ENCODE measurements at regions not wholly inside any gene's neighbourhood (a gene's known extent, or its start where the extent isn't known, plus 50 kb on each side); places are given as distances from the start of the nearest gene placed in this dataset.

- Histone ChIP-seq H3K27ac (ENCODE audit: low read depth, low read length) (no peak overlapping the region), H3K4me1 (ENCODE audit: control insufficient read depth, low read length) (peaks cover 25% of the 10 kb centered on the region), H3K27me3 (ENCODE audit: control insufficient read depth, low read length) (no peaks in the 10 kb centered on the region), H3K4me3 (ENCODE audit: low read length) (no peak overlapping the region), H3K9me2 (replicated peaks; ENCODE audit: control insufficient read depth, low read length) (no peaks in the 10 kb centered on the region), H3K79me2 (ENCODE audit: control insufficient read depth, low read length) (no peaks in the 10 kb centered on the region), H3K4me2 (ENCODE audit: low read length) (no peak overlapping the region), H3F3A (ENCODE audit: control insufficient read depth, insufficient read depth) (0 out of 2 replicates have a peak, but pooled peaks cover 2% of the 10 kb centered on the region), H4K20me1 (ENCODE audit: control insufficient read depth, insufficient read depth, low read depth, low read length) (no peaks in the 10 kb centered on the region), H3K36me3 (ENCODE audit: control insufficient read depth, low read length) (no peaks in the 10 kb centered on the region), H3K9me3 (ENCODE audit: control insufficient read depth, insufficient read depth, low read length) (no peaks in the 10 kb centered on the region)
- TF ChIP-seq EZH2phosphoT487 (IDR thresholded peaks at IDR 0.05; ENCODE audit: borderline replicate concordance, low read length) = no peak
- TF ChIP-seq CTCF (IDR thresholded peaks at IDR 0.05; ENCODE audit: low read depth, low read length, poor library complexity, severe bottlenecking) = no peak
Observed at GRCh38 chr5:17429353-17429752, 68.7 kb upstream of the TAF11L2 start.

GRCh38 chr5:17430241-17430640 is 67.8 kb upstream of the TAF11L2 start:
- no peak overlapping the region for H3K4me2 ChIP-seq (ENCODE audit: low read length)
- H3K9me2 ChIP-seq (replicated peaks; ENCODE audit: control insufficient read depth, low read length) = no peaks in the 10 kb centered on the region
- no peaks in the 10 kb centered on the region for H3K79me2 ChIP-seq (ENCODE audit: control insufficient read depth, low read length)
- H3K27me3 ChIP-seq (ENCODE audit: control insufficient read depth, low read length) = no peaks in the 10 kb centered on the region
- no peak overlapping the region for H3K27ac ChIP-seq (ENCODE audit: low read depth, low read length)
- no peak overlapping the region for H3K4me3 ChIP-seq (ENCODE audit: low read length)
- H3K4me1 ChIP-seq (ENCODE audit: control insufficient read depth, low read length) = peaks cover 25% of the 10 kb centered on the region
- H3K9me3 ChIP-seq (ENCODE audit: control insufficient read depth, insufficient read depth, low read length) = no peaks in the 10 kb centered on the region
- H3K36me3 ChIP-seq (ENCODE audit: control insufficient read depth, low read length) = no peaks in the 10 kb centered on the region
- no peaks in the 10 kb centered on the region for H4K20me1 ChIP-seq (ENCODE audit: control insufficient read depth, insufficient read depth, low read depth, low read length)
- no peak for TF ChIP-seq EZH2phosphoT487 (IDR thresholded peaks at IDR 0.05; ENCODE audit: borderline replicate concordance, low read length)
- TF ChIP-seq CTCF (IDR thresholded peaks at IDR 0.05; ENCODE audit: low read depth, low read length, poor library complexity, severe bottlenecking) = no peak
- 0 out of 2 replicates have a peak, but pooled peaks cover 2% of the 10 kb centered on the region for H3F3A ChIP-seq (ENCODE audit: control insufficient read depth, insufficient read depth)

GRCh38 chr5:17431272-17432050 is 66.6 kb upstream of the TAF11L2 start:
- TF ChIP-seq EZH2phosphoT487 (IDR thresholded peaks at IDR 0.05; ENCODE audit: borderline replicate concordance, low read length) (no peak), CTCF (IDR thresholded peaks at IDR 0.05; ENCODE audit: low read depth, low read length, poor library complexity, severe bottlenecking) (no peak)
- no peaks in the 10 kb centered on the region for H3K9me3 ChIP-seq (ENCODE audit: control insufficient read depth, insufficient read depth, low read length)

More at GRCh38 chr5:17431272-17432050, 66.6 kb upstream of the TAF11L2 start:
- H3K4me2 ChIP-seq (ENCODE audit: low read length) = peak overlapping the region; percentile 28
- H3K79me2 ChIP-seq (ENCODE audit: control insufficient read depth, low read length) = no peaks in the 10 kb centered on the region
- no peaks in the 10 kb centered on the region for H3K36me3 ChIP-seq (ENCODE audit: control insufficient read depth, low read length)
- no peaks in the 10 kb centered on the region for H3K9me2 ChIP-seq (replicated peaks; ENCODE audit: control insufficient read depth, low read length)
- H3K4me1 ChIP-seq (ENCODE audit: control insufficient read depth, low read length) = peaks cover 33% of the 10 kb centered on the region
- H3K4me3 ChIP-seq (ENCODE audit: low read length) = no peak overlapping the region
- no peak overlapping the region for H3K27ac ChIP-seq (ENCODE audit: low read depth, low read length)
- no peaks in the 10 kb centered on the region for H3K27me3 ChIP-seq (ENCODE audit: control insufficient read depth, low read length)
- no peaks in the 10 kb centered on the region for H4K20me1 ChIP-seq (ENCODE audit: control insufficient read depth, insufficient read depth, low read depth, low read length)
- 0 out of 2 replicates have a peak, but pooled peaks cover 2% of the 10 kb centered on the region for H3F3A ChIP-seq (ENCODE audit: control insufficient read depth, insufficient read depth)

Data from DOHH2 (cell line).